ENCODE measurements at regions not wholly inside any gene's neighbourhood (a gene's known extent, or its start where the extent isn't known, plus 50 kb on each side); places are given as distances from the start of the nearest gene placed in this dataset.

DNA sequence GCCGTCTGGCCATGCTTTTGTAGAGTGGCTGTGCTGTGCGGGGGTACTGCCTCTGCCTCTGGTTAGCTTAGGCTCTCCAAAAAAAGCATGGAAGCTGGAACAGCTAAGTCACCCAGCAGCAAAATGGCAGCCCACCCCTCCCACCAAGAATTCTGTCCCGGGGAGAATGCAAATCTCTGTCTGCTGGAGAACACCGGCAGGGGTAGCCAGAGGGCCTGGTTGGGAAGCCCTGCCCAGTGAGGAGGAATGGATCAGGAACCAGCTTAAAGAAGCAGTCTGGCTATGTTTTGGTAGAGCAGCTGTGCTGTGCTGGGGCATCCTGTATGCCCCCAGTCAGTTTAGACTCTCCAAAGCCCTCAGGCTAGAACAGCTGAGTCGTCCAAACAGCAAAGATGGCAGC is 56.2 kb upstream of the PTPRG start:
- TF ChIP-seq, protein P1, sequence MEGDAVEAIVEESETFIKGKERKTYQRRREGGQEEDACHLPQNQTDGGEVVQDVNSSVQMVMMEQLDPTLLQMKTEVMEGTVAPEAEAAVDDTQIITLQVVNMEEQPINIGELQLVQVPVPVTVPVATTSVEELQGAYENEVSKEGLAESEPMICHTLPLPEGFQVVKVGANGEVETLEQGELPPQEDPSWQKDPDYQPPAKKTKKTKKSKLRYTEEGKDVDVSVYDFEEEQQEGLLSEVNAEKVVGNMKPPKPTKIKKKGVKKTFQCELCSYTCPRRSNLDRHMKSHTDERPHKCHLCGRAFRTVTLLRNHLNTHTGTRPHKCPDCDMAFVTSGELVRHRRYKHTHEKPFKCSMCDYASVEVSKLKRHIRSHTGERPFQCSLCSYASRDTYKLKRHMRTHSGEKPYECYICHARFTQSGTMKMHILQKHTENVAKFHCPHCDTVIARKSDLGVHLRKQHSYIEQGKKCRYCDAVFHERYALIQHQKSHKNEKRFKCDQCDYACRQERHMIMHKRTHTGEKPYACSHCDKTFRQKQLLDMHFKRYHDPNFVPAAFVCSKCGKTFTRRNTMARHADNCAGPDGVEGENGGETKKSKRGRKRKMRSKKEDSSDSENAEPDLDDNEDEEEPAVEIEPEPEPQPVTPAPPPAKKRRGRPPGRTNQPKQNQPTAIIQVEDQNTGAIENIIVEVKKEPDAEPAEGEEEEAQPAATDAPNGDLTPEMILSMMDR (conservative IDR thresholded peaks at IDR 0.05; ENCODE audit: low read depth in 2 of 2), result peak in 1 of 2 experiments; percentile 34; a peak in 2 of 4 replicates
- TF ChIP-seq POLR2AphosphoS5 (IDR thresholded peaks at IDR 0.05; ENCODE audit: low read depth) (no peak), NANOG (IDR thresholded peaks at IDR 0.05; ENCODE audit: borderline replicate concordance) (no peak), EZH2phosphoT487 (IDR thresholded peaks at IDR 0.05; ENCODE audit: unreplicated experiment) (no peak), JUNB (IDR thresholded peaks at IDR 0.05; ENCODE audit: unreplicated experiment) (no peak), EZH2 (IDR thresholded peaks at IDR 0.05; ENCODE audit: low read depth, unreplicated experiment) (no peak), CREB1 (CRISPR knock-in tag; IDR thresholded peaks at IDR 0.05; ENCODE audit: low read depth) (no peak), STAT1 (IDR thresholded peaks at IDR 0.05; ENCODE audit: unreplicated experiment) (no peak)
- TF ChIP-seq, protein P2, sequence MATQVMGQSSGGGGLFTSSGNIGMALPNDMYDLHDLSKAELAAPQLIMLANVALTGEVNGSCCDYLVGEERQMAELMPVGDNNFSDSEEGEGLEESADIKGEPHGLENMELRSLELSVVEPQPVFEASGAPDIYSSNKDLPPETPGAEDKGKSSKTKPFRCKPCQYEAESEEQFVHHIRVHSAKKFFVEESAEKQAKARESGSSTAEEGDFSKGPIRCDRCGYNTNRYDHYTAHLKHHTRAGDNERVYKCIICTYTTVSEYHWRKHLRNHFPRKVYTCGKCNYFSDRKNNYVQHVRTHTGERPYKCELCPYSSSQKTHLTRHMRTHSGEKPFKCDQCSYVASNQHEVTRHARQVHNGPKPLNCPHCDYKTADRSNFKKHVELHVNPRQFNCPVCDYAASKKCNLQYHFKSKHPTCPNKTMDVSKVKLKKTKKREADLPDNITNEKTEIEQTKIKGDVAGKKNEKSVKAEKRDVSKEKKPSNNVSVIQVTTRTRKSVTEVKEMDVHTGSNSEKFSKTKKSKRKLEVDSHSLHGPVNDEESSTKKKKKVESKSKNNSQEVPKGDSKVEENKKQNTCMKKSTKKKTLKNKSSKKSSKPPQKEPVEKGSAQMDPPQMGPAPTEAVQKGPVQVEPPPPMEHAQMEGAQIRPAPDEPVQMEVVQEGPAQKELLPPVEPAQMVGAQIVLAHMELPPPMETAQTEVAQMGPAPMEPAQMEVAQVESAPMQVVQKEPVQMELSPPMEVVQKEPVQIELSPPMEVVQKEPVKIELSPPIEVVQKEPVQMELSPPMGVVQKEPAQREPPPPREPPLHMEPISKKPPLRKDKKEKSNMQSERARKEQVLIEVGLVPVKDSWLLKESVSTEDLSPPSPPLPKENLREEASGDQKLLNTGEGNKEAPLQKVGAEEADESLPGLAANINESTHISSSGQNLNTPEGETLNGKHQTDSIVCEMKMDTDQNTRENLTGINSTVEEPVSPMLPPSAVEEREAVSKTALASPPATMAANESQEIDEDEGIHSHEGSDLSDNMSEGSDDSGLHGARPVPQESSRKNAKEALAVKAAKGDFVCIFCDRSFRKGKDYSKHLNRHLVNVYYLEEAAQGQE (IDR thresholded peaks at IDR 0.05; ENCODE audit: unreplicated experiment), result no peak
- TF ChIP-seq, protein P3, sequence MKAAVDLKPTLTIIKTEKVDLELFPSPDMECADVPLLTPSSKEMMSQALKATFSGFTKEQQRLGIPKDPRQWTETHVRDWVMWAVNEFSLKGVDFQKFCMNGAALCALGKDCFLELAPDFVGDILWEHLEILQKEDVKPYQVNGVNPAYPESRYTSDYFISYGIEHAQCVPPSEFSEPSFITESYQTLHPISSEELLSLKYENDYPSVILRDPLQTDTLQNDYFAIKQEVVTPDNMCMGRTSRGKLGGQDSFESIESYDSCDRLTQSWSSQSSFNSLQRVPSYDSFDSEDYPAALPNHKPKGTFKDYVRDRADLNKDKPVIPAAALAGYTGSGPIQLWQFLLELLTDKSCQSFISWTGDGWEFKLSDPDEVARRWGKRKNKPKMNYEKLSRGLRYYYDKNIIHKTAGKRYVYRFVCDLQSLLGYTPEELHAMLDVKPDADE (IDR thresholded peaks at IDR 0.05), result no peak
